GM20431 (cell line): ENCODE measurements at regions not wholly inside any gene's neighbourhood (a gene's known extent, or its start where the extent isn't known, plus 50 kb on each side); places are given as distances from the start of the nearest gene placed in this dataset.
"Not testable (repeated sequence)": the region's sequence is repeated elsewhere in the genome, so short reads cannot be mapped to it uniquely, and the experiment has no call there.

Experiments
- in situ Hi-C: fragments of 300-500 bp; cut with MseI, MboI; formaldehyde crosslinking; loops from one replicate; pipeline ENCODE4 v1.15.0; 2020; ENCODE audit warnings: low sequenced_read_pairs; ENCODE audit not compliant: unreplicated experiment

DNA sequence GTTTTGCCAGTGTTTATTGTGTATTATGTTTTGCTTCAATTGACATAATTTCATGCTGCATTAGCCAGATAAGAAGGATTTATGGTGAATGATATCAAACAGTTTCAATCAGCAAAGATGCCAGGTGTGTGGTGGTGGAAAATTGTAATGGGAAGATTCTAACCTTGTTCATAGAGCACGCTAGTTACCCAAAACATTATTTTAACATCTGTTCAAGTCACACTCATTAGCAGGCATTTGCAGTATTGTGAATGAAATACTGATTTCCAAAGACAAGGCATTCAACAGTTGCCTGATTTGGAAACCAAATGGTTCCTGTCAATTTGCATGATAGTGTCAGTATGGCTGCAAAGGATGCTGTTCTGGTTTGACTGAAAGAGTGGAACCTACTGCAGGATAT, 129.7 kb downstream of the EPC1 start:
- in situ Hi-C loops = no loop called here

DNA sequence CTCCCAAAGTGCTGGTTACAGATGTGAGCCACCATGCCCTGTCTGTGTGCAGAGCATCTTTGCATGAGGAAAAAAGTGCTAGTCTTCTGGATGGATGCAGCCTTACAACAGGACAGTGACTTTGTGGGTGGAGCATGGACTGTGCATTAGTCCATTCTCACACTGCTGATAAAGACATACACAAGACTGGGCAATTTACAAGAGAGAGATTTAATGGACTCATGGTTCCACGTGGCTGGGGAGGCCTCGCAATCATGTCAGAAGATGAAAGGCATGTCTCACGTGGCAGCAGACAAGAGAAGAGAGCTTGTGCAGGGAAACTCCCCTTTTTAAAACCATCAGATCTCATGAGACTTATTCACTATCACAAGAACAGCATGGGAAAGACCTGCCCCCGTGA, 133.1 kb downstream of the EPC1 start:
- in situ Hi-C loops = not testable (repeated sequence)

DNA sequence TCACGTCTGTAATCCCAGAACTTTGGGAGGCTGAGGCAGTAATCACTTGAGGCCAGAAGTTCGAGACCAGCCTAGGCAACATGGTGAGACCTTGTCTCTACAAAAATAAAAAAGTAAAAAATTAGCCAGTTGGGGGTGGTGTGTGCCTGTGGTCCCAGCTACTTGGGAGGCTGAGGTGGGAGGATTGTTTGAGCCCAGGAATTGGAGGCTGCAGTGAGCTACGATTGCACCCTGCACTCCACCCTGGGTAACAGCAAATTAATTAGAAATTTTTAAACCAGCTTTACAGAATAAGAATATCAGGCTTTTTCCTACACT, 136.0 kb downstream of the EPC1 start:
- in situ Hi-C loops = no loop called here

DNA sequence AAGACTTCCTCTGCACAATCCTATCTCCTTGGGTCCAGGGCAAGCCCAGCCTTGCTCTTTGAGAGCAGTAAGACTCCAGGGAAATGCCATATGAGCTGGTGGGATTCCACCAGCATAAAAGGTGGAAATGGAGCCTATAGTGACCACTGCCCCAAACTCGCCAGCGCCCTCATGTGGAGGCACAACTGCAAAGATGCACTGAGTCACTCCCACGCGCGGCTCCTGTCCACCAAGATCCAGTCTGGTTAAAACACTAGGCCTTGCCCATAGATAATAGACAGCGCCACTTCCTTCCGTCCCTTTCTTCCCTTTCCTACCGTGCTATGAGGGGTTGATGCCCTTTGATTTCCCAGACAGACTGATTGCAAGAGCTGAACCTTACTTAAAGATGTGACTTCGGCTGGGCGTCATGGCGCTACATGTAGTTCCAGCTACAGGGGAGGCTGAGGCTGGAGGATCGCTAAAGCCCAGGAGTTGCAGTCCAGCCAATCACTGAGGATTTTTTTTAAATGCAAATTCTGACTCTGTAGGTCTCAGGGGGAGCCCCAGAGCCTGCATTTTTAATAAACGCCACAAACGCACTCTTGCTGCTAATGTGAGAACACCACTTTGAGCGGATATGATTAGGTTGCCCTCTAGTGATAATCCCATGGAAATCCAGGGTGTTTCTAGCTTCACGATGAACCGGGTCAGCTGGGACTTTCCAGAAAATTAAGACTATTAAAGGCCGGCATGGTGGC, 136.5 kb downstream of the EPC1 start:
- in situ Hi-C loops = no loop called here

DNA sequence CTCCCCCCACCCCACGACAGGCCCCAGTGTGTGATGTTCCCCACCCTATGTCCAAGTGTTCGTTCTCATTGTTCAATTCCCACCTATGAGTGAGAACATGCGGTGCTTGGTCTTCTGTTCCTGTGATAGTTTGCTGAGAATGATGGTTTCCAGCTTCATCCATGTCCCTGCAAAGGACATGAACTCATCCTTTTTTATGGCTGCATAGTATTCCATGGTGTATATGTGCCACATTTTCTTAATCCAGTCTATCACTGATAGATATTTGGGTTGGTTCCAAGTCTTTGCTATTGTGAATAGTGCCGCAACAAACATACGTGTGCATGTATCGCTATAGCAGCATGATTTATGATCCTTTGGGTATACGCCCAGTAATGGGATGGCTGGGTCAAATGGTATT, 139.0 kb downstream of the EPC1 start:
- in situ Hi-C loops = not testable (repeated sequence)

DNA sequence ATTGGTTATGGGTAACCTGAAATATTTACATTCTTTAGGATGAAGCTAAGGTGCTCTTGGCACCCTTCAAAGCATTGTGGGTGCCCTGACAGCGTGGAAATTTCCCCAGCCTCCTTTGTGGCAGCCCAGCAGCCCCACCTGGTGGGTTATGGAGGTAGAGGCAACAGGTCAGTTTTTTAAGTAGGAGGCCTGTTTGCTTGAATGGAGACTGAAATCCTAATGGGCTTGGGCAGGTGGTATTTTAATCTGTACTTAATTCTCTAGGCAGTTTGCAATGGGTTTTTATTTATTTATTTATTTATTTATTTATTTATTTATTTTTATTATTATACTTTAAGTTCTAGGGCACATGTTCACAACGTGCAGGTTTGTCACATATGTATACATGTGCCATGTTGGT, 139.4 kb downstream of the EPC1 start:
- in situ Hi-C loops = no loop called here

DNA sequence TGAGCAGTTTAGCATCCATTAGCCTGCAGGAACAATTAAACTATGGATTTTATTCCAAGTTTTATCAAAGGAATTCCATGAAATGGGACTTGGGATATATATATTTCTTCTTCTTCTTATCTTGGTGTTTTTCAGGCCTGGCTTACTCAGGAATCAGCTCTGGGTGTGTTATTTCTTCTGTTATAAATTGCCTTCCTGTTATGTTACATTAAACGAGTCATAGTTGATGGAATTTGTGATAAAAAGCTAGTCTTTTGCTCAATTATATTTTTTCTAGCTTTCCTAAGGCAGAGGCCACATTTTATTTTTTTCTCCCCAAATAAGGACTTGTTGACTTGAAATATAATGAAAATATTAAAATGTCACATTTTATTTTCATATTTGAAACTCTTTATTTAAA, 141.3 kb downstream of the EPC1 start:
- in situ Hi-C loops = no loop called here

DNA sequence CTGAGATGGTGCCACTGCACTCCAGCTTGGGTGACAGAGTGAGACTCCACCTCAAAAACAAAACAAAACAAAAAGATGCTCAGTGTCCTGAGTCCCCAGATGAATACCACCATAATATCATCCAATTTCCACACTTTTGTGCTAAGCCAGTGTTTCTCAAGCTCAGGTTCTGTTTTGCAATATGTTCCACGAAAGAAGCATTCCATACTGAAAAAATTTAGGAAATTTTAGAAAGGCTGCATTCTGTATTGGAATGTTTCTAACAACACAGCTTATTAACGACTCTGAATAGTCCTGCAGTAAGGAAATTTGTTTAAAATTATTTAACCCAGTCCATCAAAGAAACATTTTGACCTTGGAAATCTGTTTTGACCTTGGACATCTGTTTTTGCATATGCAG, 142.4 kb downstream of the EPC1 start:
- in situ Hi-C loops = no loop called here

DNA sequence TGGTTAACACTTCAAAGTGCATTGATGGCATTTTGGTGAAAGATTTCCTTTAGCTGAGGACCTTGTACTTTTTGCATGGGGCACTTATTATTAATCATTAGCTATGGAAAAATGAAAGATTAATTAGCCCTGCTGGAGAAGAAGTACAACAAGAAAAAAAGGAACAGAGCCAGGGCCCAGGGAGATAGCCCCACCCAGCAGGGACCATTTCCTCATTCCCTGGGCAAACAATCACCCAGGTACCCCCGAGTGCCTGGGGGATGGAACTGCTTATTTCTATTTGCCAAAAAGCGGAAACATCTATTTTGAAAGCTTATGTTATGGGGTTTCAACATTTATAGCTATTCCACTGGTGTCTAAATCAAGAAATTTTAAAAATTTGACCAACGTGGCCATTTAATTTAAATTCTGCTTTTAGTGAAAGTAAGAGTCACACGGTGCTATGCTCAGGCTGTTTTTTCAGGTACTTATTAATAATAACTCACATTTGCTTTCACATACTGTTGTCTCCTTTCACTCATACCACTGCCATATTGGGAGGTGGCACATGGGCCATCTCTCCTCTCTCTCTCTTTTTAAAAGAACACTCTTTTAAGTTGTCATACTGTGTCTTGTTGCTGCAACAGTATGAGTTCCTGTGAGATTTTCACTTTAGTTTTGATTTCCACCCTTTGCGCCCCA, 143.6 kb upstream of the KIF5B start:
- in situ Hi-C loops = loop anchor here (25.0 kb wide), 1 partner anchor 338 kb away; no protein-coding TSS in a partner anchor

DNA sequence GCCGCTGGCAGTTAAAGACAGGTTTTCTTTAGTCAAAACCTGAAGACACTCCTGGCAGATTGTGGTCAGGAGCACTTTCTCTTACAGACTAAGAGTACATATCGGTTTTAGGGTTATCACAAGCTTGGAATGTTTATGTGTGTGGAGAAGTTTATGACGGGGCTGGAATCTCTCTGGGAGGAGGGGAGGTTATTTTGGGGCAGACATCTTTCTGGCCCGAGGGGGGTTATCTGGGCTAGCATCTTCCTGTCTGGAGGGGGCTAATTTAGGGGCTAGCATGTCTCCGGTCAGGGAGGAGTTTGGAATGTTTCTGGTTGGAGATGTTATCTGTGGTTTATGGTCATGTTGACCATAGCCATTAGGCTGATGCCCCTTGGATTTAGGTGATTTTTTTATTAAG, 141.2 kb upstream of the KIF5B start:
- in situ Hi-C loops = loop anchor here (25.0 kb wide), 1 partner anchor 335 kb away; no protein-coding TSS in a partner anchor

DNA sequence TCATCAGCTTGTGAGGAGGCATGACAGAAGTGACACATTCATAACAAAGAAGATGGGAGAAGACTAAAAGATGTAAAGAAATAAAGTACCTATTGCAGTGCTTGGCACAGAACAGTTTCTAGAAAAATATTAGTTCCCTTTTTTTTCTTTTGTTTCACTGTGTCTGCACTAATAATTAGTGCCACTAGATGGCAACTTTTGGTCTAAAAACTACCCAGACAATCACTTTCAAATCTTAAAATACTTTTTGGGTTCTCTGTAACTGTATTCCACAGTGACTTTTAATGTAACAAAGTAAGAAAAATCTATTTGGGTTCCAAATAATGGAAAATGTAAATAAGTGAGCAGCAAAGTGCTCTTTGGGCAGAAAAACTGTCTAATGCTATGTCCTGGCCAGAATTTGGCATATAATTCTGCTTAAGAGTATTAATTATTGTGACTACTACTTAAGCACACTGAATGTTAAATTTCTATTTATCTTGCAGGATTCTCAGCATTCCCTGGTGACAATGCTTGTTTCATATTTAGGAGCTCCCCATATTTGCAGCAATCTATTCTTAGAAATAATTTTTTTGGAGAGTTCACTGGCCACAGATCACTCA, 134.8 kb upstream of the KIF5B start:
- in situ Hi-C loops = loop anchor here (25.0 kb wide), 1 partner anchor 329 kb away; no protein-coding TSS in a partner anchor

DNA sequence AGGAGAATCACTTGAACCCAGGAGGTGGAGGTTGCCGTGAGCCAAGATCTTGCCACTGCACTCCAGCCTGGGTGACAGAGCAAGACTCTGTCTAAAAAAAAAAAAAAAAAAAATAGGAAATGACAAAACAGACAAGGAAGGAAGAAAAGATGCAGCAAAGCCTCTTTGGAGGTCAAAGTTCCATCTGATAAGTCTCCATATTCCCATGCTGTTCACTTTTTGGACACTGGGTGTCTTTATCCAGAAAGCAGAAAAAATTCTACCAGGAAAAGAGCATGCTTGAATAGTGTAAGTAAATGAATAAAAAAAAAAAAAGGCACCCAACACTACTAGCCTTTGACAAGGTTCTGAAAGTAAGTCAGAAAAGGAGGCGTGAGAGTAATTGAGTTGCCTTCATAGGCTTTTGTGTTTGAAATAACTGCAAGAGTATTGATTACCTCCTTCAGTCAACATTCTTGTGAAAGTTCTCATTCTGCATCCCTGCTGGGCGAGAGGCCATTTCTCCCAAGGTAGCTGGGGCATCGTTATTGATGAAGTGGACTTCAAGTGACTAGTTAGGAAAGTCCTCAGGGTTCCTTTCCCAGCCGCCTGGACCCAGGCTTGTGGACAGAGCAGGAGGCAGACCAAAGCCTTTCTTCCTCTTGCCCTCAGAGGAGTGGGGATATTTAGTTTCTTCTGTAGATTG, 133.3 kb upstream of the KIF5B start:
- in situ Hi-C loops = loop anchor here (25.0 kb wide), 1 partner anchor 327 kb away; no protein-coding TSS in a partner anchor

DNA sequence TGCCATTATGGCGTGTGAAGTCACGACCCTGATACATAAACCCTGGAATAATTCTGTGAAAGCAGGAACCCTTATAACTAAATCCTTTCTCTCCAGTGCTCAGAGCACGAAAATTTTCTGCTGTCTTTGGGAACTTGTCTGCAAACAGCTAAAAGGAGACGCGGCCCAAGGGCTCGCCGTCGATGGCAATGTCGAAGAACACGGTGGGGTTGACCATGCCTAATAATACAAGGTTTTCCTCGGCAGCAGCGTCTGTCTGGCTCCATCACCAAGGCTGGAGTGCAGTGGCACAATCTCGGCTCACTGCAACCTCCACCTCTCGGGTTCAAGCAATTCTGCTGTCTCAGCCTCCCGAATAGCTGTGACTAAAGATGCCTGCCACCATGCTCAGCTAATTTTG, 132.4 kb upstream of the KIF5B start:
- in situ Hi-C loops = loop anchor here (25.0 kb wide), 1 partner anchor 326 kb away; no protein-coding TSS in a partner anchor

DNA sequence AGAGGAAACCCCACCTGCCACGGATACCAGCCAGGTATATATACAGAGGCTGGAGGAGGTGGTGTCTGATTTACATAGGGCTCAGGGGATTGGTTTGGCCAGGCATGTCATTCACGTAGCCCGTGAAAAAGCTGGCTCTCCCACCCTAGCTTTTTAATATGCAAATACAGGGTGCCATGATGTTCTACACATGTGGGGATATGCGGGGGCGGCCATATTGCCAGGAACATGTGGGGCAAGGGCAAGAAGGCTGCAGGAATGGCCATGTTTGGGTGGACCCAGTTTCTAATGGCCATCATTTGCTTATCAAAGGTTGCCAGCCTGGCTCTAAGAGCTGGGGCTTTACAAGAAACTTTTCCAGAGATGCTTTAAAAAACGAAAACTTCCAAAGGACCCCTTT, 131.5 kb upstream of the KIF5B start:
- in situ Hi-C loops = loop anchor here (25.0 kb wide), 1 partner anchor 325 kb away; no protein-coding TSS in a partner anchor

DNA sequence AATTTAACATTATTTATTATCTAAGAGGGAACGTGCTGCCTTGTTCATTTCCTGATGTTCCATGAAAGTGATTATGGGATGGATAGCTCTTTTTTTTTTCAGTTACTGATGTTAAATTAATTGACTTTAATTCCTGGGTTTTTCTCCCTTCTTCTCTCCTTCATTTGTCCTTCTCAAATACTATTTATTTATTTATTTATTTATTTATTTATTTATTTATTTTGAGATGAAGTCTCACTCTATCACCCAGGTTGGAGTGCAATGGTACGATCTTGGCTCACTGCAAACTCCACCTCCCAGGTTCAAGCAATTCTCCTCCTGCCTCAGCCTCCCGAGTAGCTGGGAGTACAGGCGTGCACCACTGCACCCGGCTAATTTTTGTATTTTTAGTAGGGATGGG, 127.4 kb upstream of the KIF5B start:
- in situ Hi-C loops = loop anchor here (25.0 kb wide), 1 partner anchor 321 kb away; no protein-coding TSS in a partner anchor

DNA sequence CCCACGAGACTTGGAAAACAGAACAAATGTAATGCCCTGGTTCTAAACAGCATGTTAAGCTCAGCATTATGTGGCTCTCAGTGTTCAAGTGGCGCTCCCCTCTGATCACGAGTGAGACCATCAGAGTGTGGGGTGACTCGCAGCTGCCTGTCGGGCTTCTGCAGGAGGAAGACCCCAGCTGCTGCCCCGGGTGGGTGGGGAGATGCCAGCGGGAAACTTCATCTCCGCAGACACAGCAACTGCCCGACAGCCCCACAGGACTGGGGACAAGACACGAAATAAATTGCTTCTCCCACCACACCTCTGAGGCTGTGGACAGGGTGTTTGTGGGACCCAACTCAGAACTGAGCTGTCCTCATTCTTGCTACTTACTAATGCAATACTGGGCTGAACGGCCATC, 126.3 kb upstream of the KIF5B start:
- in situ Hi-C loops = loop anchor here (25.0 kb wide), 1 partner anchor 320 kb away; no protein-coding TSS in a partner anchor

DNA sequence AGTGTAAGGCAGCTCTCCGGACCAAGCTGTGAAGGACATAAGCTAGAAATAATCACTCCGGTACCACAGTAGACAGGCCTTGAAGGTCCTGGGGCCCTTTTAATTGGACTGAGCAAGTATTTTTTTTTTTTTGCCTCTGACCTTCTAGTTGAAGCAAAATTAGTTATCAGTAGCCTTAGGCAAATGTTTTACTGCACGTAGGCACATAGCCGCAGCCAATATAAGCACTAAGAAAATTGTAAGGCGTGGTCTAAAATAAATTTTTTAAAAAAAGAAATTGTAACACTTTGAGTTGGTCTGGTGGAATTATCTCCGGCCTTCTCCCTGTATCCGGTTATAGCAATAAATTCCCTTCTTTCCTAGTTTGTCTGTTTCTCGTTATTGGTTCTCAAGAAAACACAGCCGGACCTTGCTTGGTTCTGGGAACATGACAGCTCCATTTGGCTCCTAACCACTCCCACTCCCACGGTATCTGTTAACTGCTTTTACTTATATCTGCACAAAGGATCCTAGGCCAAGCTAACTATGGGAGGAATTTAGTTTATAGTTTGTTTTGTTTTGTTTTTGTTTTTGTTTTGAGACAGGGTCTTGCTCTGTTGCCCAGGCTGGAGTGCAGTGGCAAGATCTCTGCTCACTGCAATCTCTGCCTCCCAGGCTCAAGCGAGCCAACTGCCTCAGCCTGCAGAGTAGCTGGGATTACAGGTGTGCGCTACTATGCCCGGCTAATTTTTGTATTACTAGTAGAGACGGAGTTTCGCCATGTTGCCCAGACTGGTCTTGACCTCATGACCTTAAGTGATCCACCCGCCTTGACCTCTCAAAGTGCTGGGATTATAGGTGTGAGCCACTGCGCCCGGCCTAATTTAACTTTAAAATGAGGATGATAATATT, 124.4 kb upstream of the KIF5B start:
- in situ Hi-C loops = loop anchor here (25.0 kb wide), 1 partner anchor 318 kb away; no protein-coding TSS in a partner anchor

DNA sequence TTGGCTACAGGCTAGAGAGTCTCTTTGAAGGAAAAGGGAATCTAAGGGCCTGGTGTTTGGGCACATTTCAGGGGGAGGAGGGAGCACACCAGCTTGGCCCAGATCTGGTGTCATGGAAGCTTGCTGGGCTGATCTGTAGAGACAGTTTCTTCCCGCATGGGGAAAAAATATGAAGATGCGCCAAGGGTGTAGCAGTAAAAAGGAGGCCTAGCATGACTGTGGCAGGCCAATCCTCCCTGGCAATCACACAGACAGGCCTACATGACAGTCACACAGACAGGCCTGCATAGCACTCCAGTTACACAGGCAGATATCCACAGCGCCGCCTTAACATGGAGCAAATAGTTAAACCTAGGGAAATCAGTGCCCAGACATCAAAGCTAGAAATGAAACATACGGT, 123.6 kb upstream of the KIF5B start:
- in situ Hi-C loops = loop anchor here (25.0 kb wide), 1 partner anchor 318 kb away; no protein-coding TSS in a partner anchor

DNA sequence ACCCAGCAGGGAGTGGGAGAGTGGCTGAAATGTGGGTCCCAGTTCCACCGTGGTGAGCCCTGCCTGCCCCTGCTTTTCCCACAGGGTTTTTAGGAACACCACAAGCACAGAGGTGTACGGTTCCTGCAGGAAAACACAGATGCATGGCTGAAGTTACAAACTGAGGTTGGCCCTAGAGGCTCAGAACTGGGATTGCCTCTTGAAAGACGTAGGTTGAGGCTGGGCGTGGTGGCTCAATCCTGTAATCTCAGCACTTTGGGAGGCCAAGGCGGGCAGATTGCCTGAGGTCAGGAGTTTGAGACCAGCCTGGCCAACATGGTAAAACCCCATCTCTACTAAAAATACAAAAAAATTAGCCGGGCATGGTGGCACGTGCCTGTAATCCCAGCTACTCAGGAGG, 121.4 kb upstream of the KIF5B start:
- in situ Hi-C loops = loop anchor here (25.0 kb wide), 1 partner anchor 315 kb away; no protein-coding TSS in a partner anchor
